Mesothelial cell of epicardium (in vitro differentiated cells): ENCODE measurements at regions not wholly inside any gene's neighbourhood (a gene's known extent, or its start where the extent isn't known, plus 50 kb on each side); places are given as distances from the start of the nearest gene placed in this dataset.

Source experiments
- DNase-seq, 2 experiments: peaks; one replicate each; pipeline ENCODE4 v3.0.0; 2021; ENCODE audit warnings: low spot score in 2 of 2; ENCODE audit not compliant: unreplicated experiment in 2 of 2
- H3K27ac Mint-ChIP-seq: 2 replicates; pipeline ENCODE4 v1.8.0; 2021; ENCODE audit warnings: mixed read lengths
- H3K27me3 Mint-ChIP-seq: 2 replicates; pipeline ENCODE4 v1.8.0; 2021; ENCODE audit warnings: low read depth, mixed read lengths
- H3K36me3 Mint-ChIP-seq: 2 replicates; pipeline ENCODE4 v1.8.0; 2021; ENCODE audit warnings: mixed read lengths
- H3K4me1 Mint-ChIP-seq: 2 replicates; pipeline ENCODE4 v1.8.0; 2021; ENCODE audit warnings: mixed read lengths
- H3K4me3 Mint-ChIP-seq: 2 replicates; pipeline ENCODE4 v1.8.0; 2021; ENCODE audit warnings: mild to moderate bottlenecking, moderate library complexity, mixed read lengths
- H3K9me3 Mint-ChIP-seq: 2 replicates; pipeline ENCODE4 v1.8.0; 2021; ENCODE audit warnings: mixed read lengths
- CTCF ChIP-seq: fragments of 200-600 bp; sonication (generic); IDR thresholded peaks from one replicate; pipeline ENCODE4 v1.5.0; 2021; ENCODE audit warnings: antibody characterized with exemption; ENCODE audit not compliant: unreplicated experiment

DNA sequence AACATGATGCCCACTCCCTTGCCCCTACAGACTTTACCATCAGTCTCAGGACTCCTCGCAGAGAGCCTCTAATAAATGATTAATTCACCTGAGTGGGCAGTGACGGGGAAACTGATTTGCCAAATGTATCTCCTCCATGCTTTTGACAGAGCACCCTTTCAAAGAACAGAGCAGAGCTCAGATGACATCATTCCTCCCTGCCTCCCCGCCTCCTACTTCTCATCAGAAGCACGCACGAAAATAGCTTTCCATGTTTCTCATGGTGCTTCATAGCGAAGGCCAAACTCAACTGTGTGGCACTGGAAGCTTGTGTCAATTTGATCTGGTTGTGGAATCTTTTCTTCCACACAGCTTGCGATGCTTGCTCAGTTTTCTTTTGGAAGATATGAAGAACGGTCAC, 442.5 kb downstream of the RPS24 start:
- no peaks in the 10 kb centered on the region for H3K36me3 Mint-ChIP-seq
- H3K27ac Mint-ChIP-seq: peak overlapping the region; percentile 63

GRCh38 chr10:78476844-78477243, 443.2 kb downstream of the RPS24 start:
- peaks cover 50% of the 10 kb centered on the region for H3K4me1 Mint-ChIP-seq
- DNase-seq: no peak
- no peaks in the 10 kb centered on the region for H3K36me3 Mint-ChIP-seq
- H3K4me3 Mint-ChIP-seq: no peak overlapping the region
- no peak for TF ChIP-seq CTCF
- no peaks in the 10 kb centered on the region for H3K27me3 Mint-ChIP-seq
- H3K27ac Mint-ChIP-seq: no peak overlapping the region
- H3K9me3 Mint-ChIP-seq: peaks cover 5% of the 10 kb centered on the region

More for the DNA sequence above, 442.5 kb downstream of the RPS24 start:
- DNase-seq: no peak
- H3K27me3 Mint-ChIP-seq: no peaks in the 10 kb centered on the region
- H3K4me3 Mint-ChIP-seq: no peak overlapping the region
- H3K9me3 Mint-ChIP-seq: no peaks in the 10 kb centered on the region
- peaks cover 57% of the 10 kb centered on the region for H3K4me1 Mint-ChIP-seq
- no peak for TF ChIP-seq CTCF

DNA sequence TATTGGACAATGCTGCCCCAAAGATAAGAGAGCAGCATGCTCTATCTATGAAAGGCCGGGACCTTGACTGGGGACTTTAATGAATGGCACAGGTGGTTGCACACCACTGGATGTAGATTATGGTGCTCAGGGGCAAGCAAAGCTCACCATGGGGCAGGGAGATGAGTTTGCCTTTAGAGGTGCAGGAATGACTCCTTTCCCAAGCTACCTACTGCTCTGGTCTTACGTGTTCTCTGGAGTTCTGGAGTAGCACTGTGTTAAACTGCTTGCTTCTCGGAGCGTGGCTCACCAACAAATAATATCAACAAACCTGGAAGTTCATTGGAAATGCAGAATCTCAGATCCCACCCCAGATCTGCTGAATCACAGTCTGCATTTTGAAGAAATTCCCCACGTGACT, 445.3 kb downstream of the RPS24 start:
- no peak for TF ChIP-seq CTCF

GRCh38 chr10:78479467-78479866, 445.8 kb downstream of the RPS24 start:
- Mint-ChIP-seq H3K9me3 (peaks cover 5% of the 10 kb centered on the region), H3K36me3 (no peaks in the 10 kb centered on the region), H3K27me3 (no peaks in the 10 kb centered on the region), H3K27ac (no peak overlapping the region), H3K4me1 (peaks cover 35% of the 10 kb centered on the region), H3K4me3 (no peak overlapping the region)
- no peak for TF ChIP-seq CTCF
- DNase-seq: no peak

More for the DNA sequence above, 445.3 kb downstream of the RPS24 start:
- Mint-ChIP-seq H3K36me3 (no peaks in the 10 kb centered on the region), H3K4me1 (peaks cover 34% of the 10 kb centered on the region), H3K9me3 (peaks cover 5% of the 10 kb centered on the region), H3K27ac (no peak overlapping the region), H3K4me3 (no peak overlapping the region), H3K27me3 (no peaks in the 10 kb centered on the region)
- DNase-seq: no peak

- no peaks in the 10 kb centered on the region for H3K27me3 Mint-ChIP-seq
- H3K27ac Mint-ChIP-seq: no peak overlapping the region
Measured at GRCh38 chr10:78481842-78482241, 448.2 kb downstream of the RPS24 start.

More at GRCh38 chr10:78481842-78482241, 448.2 kb downstream of the RPS24 start:
- Mint-ChIP-seq H3K9me3 (peaks cover 5% of the 10 kb centered on the region), H3K4me3 (no peak overlapping the region), H3K4me1 (peaks cover 16% of the 10 kb centered on the region), H3K36me3 (no peaks in the 10 kb centered on the region)
- TF ChIP-seq CTCF: no peak
- no peak for DNase-seq
